ENCODE measurements at regions not wholly inside any gene's neighbourhood (a gene's known extent, or its start where the extent isn't known, plus 50 kb on each side); places are given as distances from the start of the nearest gene placed in this dataset.

GRCh38 chr5:5658889-5659465 is 236.5 kb downstream of the ICE1 start:
- no peak for DNase-seq (ENCODE audit: extremely low read depth, low read depth)

GRCh38 chr5:5658226-5658625 is 235.7 kb downstream of the ICE1 start:
- no peak for DNase-seq (ENCODE audit: extremely low read depth, low read depth)
- TF ChIP-seq CTCF (IDR thresholded peaks at IDR 0.05; ENCODE audit: low read depth, low read length), result no peak

More at GRCh38 chr5:5658889-5659465, 236.5 kb downstream of the ICE1 start:
- no peak for TF ChIP-seq CTCF (IDR thresholded peaks at IDR 0.05; ENCODE audit: low read depth, low read length)

GRCh38 chr5:5652181-5652580 is 229.7 kb downstream of the ICE1 start:
- no peak for TF ChIP-seq CTCF (IDR thresholded peaks at IDR 0.05; ENCODE audit: low read depth, low read length)
- no peak for DNase-seq (ENCODE audit: extremely low read depth, low read depth)

- TF ChIP-seq CTCF (IDR thresholded peaks at IDR 0.05; ENCODE audit: low read depth, low read length), result no peak
- no peak for DNase-seq (ENCODE audit: extremely low read depth, low read depth)
Observed at GRCh38 chr5:5650949-5651348, 228.5 kb downstream of the ICE1 start.

GRCh38 chr5:5650242-5650641 is 227.8 kb downstream of the ICE1 start:
- no peak for TF ChIP-seq CTCF (IDR thresholded peaks at IDR 0.05; ENCODE audit: low read depth, low read length)
- DNase-seq (ENCODE audit: extremely low read depth, low read depth), result no peak

GRCh38 chr5:5649641-5650040 is 227.2 kb downstream of the ICE1 start:
- TF ChIP-seq CTCF (IDR thresholded peaks at IDR 0.05; ENCODE audit: low read depth, low read length), result no peak
- no peak for DNase-seq (ENCODE audit: extremely low read depth, low read depth)

GRCh38 chr5:5648694-5649093 is 226.2 kb downstream of the ICE1 start:
- no peak for TF ChIP-seq CTCF (IDR thresholded peaks at IDR 0.05; ENCODE audit: low read depth, low read length)
- no peak for DNase-seq (ENCODE audit: extremely low read depth, low read depth)
